ENCODE measurements at regions not wholly inside any gene's neighbourhood (a gene's known extent, or its start where the extent isn't known, plus 50 kb on each side); places are given as distances from the start of the nearest gene placed in this dataset.
"Not testable (repeated sequence)": the region's sequence is repeated elsewhere in the genome, so short reads cannot be mapped to it uniquely, and the experiment has no call there.

DNA sequence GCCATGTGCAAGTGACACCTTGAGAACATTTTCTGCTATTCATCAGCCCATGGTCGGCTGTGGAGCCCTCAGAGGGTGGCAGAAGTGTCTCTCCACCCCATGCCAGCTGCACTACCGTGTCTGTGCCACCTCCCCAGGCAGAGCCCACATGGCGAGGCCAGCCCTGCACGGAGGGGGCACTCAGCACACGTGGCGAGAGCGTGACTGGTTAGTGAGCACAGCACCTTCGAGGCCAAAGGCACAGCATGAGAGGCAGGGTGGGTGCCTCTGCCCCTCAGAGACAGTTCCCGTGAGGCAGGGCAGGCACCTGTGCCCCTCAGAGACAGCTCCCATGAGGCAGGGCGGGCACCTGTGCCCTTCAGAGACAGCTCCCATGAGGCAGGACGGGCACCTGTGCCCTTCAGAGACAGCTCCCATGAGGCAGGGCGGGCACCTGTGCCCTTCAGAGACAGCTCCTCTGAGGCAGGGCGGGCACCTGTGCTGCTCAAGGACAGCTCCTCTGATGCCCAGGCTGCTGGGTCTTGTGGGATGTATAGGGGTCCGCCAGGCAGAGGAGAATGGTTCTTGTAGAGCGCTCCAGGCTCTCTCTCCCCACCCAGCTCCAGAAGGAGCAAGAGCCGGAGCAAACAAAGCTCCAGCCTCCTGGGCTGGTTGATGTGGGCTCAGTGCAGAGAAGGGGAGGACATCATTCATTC is 179.8 kb upstream of the PPP1R26 start:
- no peak for DNase-seq

DNA sequence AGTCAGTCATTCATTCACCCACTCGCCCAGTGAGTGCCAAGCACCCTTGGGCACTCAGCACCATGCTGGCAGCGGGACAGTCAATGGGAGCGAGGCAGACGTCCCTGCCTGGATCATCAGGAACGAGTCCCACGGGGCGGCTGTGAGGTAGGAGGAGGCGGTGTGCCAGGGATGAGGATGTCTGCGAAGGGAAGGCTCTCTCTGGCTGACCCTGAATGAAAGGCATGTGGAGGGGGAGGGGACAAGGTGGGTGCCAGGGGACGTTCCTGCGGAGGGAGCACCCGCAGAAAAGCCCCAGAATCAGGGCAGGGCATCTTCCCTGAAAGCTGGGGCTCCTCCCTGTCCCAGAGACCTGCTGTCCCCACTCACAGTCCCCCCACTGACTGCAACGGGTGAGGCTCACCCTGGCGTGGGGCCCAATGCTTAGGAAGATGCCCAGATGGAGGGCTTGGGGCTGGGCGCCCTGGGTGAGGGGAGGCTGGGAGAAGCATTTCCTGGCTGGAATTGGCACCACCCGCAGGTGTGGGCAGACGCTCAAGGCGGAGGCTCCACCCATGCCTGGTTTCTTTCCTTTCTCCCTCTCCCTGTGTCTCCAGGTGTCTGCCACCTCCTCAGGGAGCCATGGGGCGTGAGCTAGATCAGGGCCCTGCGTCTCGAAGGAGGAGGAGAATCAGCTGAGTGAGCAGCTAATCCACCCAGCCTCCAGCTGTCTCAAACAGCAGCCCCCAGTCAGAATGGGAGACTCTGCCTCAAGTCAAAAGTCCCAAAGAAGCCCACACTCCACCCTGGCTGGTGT is 179.0 kb upstream of the PPP1R26 start:
- DNase-seq = no peak

DNA sequence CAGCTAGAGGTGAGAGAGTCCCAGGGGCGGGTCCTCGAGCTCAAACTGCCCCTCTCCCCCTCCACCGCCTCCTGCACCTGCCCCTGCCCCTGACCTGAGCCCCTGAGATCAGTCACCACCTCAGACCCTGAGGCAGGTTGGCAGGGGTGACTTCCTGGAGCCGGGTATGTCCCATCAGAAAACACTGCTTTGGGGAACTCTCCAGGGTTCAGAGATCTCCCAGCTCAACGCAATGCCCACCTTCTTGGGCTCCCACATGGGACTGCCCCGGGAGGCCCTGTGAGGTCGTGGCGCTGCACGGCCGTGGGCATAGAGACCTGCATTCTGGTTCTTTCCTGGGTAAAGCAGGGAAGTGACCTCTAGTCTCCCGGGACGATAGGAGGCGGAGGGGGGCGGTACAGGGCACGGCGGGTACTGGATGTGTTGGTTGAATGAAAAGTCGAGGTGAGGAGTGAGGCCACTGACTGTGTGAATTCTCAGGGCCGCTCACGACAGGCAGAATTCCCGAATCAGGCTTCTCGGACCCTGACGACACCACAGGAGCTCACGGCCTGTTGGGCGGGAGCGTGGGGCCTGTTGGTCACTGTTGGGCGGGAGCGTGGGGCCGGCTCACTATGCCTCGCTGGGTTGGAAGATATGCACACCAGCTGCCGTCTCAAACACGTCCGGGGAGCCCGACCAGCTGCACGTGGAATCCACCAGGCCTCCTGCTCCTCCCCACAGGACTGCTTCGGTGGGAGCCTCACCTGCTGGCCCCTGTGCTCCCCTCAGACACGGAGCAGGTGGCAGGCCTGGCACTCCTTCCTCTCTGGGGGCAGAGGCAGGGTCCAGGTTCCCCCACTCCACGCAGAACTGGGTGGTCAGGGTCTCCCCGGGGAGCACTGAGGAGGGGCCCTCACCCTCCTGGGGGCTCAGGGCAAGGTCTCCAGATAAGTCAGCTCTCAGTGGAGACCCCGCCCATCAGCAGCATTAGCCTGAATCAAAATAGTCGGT is 178.0 kb upstream of the PPP1R26 start:
- no peak for DNase-seq

DNA sequence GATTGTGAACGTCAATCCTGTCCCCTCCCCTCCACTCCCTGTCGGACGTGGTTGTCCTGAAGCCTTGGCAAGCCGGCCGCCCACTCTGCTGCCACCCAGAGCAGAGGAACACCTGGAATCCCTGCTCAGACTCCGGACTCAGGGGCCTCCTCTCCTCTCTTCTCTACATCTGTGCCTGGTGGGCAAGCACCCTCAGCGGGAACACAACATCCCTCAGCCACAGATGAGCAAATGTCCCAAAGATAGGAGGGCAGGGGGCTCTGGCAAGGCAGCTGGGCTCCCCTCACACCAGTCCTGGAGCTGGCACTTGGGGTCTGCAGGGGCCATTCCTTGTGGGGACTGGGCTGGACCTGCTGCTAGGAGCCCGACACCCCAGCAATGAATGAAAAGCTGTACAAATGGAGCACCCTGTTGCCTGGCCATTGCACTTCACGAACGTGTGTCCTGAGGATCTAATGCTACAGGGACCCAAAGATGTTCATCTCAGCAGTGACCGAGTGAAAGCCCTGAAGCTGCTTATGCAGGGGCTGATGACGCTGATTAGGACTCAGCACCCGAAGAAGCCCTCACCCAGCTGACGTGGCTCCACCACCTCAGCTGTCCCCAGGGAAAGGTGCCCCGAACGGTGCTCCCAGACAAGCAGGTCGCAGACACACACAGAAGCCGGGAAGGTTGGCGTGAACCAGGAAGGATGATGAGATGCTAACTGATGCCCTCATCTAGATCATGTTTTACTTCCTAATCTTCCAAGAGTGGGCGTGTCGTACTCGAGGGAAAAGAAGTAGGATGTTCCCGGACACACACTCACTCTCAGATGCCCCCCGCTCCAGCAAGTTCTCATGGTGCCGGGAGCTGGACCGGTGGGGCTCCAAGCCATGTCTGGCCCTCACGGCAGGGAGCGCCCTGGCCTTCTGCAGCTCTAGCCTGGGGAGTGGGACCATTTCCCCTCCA is 177.0 kb upstream of the PPP1R26 start:
- DNase-seq = no peak

DNA sequence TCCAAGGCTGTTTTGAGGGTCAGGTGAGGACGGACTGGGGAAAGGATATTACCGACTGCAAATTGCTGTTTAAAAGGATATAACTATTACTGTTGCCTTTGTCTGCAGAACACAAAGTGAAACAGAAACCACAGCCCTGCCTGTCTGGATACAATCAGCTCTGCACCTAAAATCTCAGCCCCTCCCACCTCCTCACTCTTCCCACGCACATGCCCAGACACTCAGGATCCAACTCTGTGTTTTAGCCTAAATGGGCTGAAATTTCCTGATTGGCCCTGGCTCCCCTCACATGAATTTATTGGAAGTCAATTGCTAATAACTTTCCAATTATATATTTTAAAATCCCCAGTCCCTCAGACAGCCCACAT is 176.3 kb upstream of the PPP1R26 start:
- no peak for DNase-seq

DNA sequence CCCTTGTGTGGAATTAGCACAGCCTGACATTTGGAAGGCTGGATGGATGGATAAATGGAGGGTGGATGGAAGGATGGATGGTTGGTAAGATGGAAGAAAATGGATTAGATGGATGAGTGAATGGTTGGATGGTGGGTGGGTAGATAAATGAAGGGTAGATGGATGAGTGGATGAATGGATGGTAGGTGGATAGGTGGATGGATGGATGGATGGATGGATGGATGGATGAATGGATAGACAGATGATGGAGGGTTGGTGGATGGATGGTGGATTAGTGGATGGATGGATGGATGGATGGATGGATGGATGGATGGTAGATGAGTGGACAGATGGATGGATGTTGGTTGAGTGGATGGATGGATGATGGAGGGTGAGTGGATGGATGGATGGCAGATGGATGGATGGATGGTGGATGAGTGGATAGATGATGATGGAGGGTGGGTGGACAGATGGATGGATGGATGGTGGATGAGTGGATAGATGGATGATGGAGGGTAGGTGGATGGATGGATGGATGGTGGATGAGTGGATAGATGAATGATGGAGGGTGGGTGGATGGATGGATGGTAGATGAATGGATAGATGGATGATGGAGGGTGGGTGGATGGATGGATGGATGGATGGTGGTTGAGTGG is 175.6 kb upstream of the PPP1R26 start:
- DNase-seq = no peak

DNA sequence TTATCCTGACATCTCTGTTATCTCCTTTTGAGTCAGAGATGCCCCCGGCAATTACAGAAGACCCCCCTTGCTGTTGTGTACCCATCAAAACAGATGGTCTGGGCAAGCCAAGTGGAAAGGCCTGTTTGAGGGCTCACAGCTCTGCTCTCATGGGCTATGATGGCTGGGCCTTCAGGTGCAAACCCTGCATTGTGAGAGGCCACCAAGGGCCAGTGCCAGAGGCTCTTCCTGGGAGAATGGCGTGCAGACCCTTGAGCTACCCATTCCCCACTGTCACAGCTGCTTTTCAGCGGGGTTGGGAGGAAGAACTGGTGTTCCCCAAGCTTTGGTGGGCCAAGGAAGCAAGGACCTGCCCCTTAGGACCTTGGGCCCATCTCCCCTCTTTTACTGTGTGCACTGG is 174.7 kb upstream of the PPP1R26 start:
- DNase-seq = no peak

DNA sequence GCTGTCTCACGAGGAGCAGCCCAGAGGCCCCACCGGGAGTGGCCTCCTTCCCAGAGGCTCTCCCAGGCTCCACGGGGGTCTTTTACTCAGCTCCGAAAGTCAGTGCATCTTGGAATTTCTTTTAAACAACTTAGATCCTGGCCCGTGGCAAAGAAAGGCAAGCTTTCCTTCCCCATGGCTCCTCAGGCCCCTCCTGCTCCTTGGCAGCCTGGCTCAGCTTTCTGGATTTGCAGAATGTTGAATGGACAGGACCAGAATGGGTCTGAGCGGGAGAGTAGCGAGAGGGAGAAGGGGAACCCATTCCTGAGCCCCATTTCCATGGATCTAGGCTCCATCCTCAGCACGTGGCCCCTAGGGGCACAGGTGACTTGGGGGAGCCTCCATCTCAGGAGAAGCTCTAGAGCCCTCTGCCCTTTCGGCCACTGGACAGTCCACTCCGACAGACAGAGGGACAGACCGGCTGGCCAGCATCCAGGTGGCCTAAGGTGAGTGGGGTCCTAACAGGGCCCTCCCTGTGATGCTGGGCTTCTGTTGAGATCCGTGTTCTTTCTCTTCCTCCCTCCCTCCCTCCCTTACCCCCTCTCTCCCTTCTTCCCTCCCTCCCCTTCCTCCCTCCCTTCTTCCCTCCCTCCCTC is 173.9 kb upstream of the PPP1R26 start:
- no peak for DNase-seq

DNA sequence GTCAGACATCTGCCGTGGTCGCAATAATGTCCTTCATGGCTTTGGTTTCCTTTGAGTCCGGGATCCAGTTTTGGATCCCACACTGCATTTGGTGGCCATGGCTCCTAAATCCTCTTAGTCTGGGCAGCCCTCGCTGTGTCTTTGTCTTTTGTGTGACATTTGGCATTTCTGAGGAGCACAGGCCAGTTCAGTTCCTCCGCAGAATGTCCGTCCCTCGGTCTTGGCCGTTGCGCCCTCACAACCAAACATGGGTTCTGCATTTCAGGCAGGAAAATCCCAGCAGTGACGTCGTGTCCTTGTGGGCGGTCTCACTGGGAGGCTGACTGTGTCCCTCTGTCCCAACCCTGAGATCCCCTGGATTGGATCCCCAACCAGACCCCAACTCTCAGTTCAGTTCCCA is 172.9 kb upstream of the PPP1R26 start:
- no peak for DNase-seq

DNA sequence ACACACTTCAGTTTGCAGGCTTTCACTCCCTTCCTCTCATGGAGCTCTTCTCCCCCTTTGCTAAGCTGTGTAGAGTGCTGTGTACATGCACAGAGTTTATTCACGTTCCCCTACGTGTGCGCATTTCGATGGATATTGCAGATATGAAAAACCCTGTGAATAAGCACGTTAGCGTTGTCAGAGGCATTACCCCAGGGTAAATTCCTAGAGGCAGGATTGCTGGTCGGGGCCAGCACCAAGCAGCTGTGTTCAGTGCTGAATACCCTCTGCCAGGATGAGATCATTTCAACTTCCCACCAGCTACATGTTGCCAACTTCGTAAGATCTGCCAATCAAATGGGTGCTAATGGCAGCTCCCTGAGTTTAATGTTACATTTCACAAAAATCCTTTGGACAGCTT is 172.3 kb upstream of the PPP1R26 start:
- no peak for DNase-seq

DNA sequence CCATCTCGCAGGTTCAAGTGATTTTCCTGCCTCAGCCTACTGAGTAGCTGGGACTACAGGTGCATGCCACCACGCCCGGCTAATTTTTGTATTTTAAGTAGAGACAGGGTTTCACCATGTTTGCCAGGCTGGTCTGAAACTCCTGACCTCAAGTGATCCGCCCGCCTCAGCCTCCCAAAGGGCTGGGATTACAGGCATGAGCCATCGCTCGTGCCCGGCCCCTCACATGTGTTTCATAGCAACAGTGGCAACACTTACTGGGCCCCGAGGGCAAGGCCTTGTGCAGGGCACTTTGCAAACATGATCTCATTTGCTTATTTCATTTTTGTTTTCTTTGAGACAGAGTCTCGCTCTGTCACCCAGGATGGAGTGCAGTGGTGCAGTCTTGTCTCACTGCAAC is 171.7 kb upstream of the PPP1R26 start:
- DNase-seq = not testable (repeated sequence)

DNA sequence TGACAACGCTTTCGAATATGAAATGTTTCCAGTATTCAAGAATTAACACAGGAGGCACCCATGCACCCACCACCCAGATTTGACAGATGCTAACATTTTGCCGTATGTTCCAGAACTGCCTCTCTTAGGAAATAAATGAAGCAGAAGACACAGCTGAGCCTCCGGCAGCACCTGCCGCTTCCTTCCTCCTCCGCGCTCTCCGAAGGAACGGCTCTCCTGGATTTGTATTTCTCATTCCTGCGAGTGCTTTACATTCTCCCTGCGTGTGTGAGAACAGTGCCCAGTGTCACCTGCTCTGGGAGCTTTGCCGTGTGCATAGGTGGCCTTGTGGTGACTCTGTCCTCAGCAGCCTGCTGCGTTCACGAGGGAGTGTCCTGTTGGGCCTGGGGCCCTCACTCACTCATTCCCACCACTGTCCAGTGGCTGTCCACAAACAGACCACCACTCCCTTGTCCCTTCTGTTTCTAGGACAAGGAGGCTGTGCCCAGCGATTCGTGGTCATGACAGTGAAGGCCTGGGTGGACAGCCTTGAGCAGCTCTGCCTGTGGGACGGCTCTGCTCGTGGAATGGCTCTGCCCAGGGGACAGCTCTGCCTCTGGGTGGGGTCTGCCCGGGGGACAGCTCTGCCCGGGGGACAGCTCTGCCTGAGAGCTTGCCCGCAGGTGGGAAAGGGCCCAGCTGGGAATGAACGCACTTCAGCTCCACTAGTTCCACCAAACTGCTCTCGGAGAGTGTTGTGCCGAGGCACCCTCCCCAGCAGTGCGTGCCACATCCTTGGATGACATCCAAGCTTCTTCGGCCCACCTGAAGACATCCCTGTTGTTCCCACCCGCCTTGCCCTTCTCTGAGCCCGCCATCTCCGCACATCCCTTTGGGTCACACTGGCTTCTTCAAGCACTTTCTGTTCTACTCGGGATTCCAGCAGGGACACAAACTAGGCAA is 170.5 kb upstream of the PPP1R26 start:
- no peak for DNase-seq

DNA sequence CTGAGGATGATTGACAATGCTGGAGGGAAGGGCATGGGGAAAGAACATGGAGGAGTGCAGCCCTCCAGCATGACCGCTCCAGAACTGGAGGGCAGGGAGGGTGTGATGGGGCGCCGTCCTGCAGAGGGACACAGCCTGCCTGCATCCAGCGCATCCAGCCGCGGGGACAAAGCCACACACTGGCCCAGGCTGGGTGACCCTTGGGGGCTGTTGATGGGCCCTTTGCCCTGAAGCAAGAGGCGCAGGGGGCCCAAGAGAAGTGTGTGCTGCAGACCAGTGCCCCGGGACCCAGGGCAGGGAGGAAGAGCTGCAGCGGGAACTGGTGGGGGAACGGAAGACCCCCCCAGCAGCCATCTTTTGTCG is 169.8 kb upstream of the PPP1R26 start:
- no peak for DNase-seq

DNA sequence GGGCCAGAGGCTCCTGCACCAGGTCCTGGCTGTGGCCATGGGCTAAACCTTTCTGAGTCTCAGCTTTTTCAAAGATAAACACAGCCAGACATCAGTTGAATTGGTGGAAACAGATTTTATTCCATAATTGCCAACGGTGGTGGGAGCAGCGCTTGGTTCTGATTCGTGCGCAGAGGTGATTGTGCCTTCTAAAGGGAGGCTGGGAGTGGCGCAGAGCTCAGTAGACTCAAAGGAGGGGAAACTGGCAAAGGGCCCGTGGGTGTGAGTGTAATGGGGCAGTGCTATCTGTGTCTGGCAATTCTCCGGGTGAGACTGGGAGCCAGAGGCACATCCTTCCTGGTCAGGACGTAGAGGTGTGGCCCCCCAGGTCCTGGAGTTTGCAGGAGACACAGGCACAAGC is 169.4 kb upstream of the PPP1R26 start:
- DNase-seq = no peak

DNA sequence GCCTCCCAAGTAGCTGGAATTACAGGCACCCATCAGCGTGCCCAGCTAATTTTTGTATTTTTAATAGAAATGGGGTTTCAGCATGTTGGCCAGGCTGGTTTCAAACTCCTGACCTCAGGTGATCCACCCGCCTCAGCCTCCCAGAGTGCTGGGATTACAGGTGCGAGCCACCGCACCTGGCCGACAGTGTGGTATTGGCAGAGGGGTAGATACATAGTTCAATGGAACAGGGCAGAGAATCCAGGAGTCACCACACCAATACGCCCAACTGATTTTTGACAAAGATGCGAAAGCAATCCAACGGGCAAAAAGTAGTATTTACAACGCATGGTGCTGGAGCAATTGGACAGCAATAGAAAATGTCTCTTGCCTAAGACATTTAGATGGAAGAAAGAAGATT is 164.0 kb upstream of the PPP1R26 start:
- DNase-seq = no peak

DNA sequence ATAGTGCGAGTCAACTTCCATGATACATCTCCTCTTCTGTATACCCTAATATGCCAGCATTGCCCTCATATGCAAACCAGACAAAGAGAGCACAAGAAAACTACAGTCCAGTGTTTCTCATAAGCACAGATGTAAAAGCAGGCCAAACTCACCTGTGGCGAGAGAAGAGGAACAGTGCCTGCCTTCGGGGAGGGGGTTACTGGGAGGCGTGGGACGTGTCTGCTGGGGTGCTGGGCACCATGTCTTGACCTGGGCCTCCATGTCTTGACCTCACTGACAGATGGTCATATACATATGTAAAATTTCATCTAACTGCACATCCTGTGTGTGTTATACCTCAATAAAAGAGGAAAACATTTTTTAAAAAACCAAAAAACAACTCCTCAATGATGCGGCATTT is 159.3 kb upstream of the PPP1R26 start:
- no peak for DNase-seq

DNA sequence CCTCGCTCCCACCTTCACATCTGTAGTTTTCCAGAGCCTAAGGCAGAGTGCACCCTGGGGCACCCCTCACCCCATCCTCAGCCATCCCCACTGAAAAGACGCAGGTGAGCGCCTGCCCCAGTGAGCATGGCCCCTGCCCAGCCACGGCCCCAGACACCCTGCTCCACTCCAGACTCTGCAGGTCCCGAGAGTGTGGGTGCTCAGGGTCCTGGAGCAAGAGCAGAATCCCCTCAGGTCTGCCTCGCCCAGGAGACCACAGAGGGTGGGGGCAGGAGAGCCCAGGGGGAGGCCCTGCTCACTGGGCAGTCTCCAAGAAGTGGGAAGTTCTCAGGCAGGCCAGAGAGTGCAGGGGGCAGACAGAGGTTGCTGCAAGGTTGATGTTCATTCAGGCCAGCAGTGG is 158.6 kb upstream of the PPP1R26 start:
- DNase-seq = no peak

DNA sequence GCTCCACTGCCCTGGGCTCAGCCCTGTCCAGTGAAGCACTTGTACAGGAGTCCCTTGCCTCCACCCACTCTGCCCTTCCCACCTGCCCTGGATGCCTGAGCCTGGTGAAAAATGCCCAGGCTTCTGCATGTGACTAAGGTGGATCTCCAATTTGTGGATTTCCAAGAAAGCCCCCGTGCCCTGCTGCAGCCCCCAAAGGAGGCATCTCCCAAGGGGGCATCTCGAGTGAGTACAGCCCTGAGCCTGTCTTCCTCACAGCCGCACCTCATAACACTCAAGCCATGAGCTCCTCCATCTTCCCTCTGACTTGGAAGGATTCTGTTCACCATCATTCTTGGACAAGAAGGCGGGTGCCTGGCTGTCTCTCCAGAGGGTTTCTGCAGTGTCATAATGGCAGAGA is 158.0 kb upstream of the PPP1R26 start:
- no peak for DNase-seq

DNA sequence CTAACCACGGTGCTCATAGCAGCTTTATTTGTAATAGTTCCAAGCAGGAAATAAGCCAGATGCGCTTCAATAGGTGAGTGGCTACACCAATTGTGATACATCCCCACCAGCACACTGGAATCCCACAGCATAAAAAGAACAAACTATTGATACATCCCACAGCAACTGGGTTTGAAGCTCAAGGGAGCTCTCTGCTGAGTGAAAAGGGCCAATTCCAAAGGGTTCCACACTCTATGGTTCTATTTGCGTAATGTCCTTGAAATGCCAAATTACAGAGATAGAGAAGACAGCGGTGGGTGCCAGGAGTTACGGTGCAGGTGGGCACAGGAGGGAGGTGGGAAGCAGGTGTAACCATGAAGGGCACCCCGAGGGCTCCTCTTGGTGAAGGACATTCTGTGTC is 155.3 kb upstream of the PPP1R26 start:
- no peak for DNase-seq

DNA sequence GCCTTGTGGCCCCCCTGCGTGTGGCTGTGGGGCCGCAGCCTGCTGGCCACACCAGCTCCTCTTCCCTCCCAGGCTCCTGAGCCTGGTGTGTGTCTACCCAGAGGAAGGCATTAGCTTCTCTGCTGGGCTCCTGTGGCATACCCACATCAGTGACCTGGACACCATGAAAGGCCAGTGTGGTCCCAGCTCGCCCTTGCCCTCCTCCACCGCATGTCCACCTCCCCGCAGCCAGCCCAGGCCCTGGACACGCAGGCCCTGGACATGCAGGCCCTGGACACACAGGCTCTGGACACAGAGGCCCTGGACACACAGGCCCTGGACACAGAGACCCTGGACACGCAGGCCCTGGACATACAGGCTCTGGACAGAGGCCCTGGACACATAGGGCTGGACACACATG is 153.4 kb upstream of the PPP1R26 start:
- DNase-seq = no peak
